ENCODE measurements at regions not wholly inside any gene's neighbourhood (a gene's known extent, or its start where the extent isn't known, plus 50 kb on each side); places are given as distances from the start of the nearest gene placed in this dataset.

DNA sequence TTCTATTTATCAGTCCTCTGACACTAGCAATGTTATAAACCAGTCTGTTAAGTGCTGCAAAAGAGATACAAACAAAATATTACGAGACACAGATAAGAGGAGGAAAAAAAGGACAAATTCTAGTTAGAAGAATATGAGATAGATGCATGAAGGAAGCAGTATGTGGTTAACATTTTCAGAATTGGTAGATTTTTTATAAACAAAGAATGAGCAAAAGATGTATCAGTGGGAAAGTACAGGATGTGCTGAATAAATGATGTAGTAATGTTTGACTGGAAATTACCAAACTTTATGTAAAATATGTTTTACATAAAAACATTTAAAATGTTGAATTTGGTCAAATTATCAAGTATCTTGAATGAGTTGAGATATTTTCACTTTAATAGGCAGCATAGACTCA lies 574.2 kb downstream of the NUF2 start:
- Histone ChIP-seq H3K4me3 (ENCODE audit: low read depth, low read length) (no peak overlapping the region), H3K4me1 (ENCODE audit: control insufficient read depth, insufficient read depth, low read length) (no peaks in the 10 kb centered on the region), H3K27ac (ENCODE audit: extremely low read depth, low read depth, low read length) (no peak overlapping the region), H3K9me3 (ENCODE audit: control insufficient read depth, insufficient read depth, low read depth, low read length) (no peaks in the 10 kb centered on the region), H3K36me3 (ENCODE audit: control insufficient read depth in 2 of 2, insufficient read depth in 1 of 2, low read length in 2 of 2) (no peaks in the 10 kb centered on the region)
- TF ChIP-seq, protein P1, sequence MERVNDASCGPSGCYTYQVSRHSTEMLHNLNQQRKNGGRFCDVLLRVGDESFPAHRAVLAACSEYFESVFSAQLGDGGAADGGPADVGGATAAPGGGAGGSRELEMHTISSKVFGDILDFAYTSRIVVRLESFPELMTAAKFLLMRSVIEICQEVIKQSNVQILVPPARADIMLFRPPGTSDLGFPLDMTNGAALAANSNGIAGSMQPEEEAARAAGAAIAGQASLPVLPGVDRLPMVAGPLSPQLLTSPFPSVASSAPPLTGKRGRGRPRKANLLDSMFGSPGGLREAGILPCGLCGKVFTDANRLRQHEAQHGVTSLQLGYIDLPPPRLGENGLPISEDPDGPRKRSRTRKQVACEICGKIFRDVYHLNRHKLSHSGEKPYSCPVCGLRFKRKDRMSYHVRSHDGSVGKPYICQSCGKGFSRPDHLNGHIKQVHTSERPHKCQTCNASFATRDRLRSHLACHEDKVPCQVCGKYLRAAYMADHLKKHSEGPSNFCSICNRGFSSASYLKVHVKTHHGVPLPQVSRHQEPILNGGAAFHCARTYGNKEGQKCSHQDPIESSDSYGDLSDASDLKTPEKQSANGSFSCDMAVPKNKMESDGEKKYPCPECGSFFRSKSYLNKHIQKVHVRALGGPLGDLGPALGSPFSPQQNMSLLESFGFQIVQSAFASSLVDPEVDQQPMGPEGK (tag by site-specific recombination; IDR thresholded peaks at IDR 0.05), result no peak
- TF ChIP-seq, protein P2, sequence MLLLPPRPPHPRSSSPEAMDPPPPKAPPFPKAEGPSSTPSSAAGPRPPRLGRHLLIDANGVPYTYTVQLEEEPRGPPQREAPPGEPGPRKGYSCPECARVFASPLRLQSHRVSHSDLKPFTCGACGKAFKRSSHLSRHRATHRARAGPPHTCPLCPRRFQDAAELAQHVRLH (tag by site-specific recombination; IDR thresholded peaks at IDR 0.05), result no peak
- TF ChIP-seq ZNF596 (tag by site-specific recombination; IDR thresholded peaks at IDR 0.05), result no peak
- no peak for TF ChIP-seq ZNF391 (tag by site-specific recombination; IDR thresholded peaks at IDR 0.05; ENCODE audit: borderline replicate concordance, low read depth)
- TF ChIP-seq ZNF530 (tag by site-specific recombination; IDR thresholded peaks at IDR 0.05; ENCODE audit: low read depth), result no peak
- TF ChIP-seq ZBTB1 (tag by site-specific recombination; IDR thresholded peaks at IDR 0.05), result no peak
- TF ChIP-seq GLI4 (tag by site-specific recombination; IDR thresholded peaks at IDR 0.05), result no peak
- TF ChIP-seq, protein P3, sequence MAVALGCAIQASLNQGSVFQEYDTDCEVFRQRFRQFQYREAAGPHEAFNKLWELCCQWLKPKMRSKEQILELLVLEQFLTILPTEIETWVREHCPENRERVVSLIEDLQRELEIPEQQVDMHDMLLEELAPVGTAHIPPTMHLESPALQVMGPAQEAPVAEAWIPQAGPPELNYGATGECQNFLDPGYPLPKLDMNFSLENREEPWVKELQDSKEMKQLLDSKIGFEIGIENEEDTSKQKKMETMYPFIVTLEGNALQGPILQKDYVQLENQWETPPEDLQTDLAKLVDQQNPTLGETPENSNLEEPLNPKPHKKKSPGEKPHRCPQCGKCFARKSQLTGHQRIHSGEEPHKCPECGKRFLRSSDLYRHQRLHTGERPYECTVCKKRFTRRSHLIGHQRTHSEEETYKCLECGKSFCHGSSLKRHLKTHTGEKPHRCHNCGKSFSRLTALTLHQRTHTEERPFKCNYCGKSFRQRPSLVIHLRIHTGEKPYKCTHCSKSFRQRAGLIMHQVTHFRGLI (tag by site-specific recombination; IDR thresholded peaks at IDR 0.05), result no peak
- no peak for TF ChIP-seq ZNF548 (tag by site-specific recombination; IDR thresholded peaks at IDR 0.05)
- TF ChIP-seq ZNF561 (tag by site-specific recombination; IDR thresholded peaks at IDR 0.05; ENCODE audit: borderline replicate concordance), result no peak
- no peak for TF ChIP-seq ZNF544 (tag by site-specific recombination; IDR thresholded peaks at IDR 0.05)
- TF ChIP-seq, protein P4, sequence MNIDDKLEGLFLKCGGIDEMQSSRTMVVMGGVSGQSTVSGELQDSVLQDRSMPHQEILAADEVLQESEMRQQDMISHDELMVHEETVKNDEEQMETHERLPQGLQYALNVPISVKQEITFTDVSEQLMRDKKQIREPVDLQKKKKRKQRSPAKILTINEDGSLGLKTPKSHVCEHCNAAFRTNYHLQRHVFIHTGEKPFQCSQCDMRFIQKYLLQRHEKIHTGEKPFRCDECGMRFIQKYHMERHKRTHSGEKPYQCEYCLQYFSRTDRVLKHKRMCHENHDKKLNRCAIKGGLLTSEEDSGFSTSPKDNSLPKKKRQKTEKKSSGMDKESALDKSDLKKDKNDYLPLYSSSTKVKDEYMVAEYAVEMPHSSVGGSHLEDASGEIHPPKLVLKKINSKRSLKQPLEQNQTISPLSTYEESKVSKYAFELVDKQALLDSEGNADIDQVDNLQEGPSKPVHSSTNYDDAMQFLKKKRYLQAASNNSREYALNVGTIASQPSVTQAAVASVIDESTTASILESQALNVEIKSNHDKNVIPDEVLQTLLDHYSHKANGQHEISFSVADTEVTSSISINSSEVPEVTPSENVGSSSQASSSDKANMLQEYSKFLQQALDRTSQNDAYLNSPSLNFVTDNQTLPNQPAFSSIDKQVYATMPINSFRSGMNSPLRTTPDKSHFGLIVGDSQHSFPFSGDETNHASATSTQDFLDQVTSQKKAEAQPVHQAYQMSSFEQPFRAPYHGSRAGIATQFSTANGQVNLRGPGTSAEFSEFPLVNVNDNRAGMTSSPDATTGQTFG (tag by site-specific recombination; IDR thresholded peaks at IDR 0.05; ENCODE audit: borderline replicate concordance), result no peak
- POLR2A ChIA-PET, result no interaction called here
- CTCF ChIA-PET, result no interaction called here

DNA sequence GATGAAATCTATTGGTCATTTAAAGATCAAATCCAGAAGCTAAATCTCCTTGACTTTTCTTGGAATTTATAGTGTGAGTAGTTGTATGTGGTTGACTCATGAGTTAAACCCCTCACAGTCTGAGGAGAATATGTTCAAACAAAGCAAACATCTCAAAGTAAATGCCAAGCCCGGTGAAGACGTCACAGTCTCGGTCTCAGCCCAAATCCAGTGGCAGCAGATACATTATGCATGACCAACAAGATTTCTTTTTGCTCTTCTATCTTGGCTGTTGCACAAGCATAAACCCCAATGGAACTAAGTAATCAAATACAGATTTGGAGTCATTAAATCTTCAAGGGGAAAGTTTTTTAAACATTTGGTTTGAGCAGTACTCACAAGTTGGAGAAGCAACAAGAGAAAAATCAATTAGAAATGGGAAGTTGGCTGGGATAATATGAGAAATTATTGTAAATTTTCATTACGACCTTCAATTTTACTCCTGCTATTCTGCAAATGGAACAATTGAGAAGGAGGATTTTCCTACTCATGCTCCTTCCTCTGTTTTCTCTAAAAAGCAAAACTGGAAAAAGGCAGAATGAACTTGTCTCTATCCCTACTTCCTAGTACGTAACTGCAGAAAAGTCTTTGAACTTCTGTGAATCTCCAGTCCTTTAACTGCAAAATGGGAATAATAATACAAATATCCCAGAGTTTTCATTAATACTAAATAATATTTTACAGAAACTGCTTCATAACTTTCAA lies 575.8 kb downstream of the NUF2 start:
- no peak for TF ChIP-seq ZNF202 (tag by site-specific recombination; IDR thresholded peaks at IDR 0.05; ENCODE audit: borderline replicate concordance)
- no peak for TF ChIP-seq ZFP41 (tag by site-specific recombination; IDR thresholded peaks at IDR 0.05; ENCODE audit: borderline replicate concordance)
- TF ChIP-seq, protein P5, sequence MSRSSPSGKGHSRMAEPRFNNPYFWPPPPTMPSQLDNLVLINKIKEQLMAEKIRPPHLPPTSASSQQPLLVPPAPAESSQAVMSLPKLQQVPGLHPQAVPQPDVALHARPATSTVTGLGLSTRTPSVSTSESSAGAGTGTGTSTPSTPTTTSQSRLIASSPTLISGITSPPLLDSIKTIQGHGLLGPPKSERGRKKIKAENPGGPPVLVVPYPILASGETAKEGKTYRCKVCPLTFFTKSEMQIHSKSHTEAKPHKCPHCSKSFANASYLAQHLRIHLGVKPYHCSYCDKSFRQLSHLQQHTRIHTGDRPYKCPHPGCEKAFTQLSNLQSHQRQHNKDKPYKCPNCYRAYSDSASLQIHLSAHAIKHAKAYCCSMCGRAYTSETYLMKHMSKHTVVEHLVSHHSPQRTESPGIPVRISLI (tag by site-specific recombination; IDR thresholded peaks at IDR 0.05), result no peak
- no peak for TF ChIP-seq ZSCAN30 (tag by site-specific recombination; IDR thresholded peaks at IDR 0.05)
- TF ChIP-seq ZNF239 (tag by site-specific recombination; IDR thresholded peaks at IDR 0.05), result no peak
- TF ChIP-seq, protein P6, sequence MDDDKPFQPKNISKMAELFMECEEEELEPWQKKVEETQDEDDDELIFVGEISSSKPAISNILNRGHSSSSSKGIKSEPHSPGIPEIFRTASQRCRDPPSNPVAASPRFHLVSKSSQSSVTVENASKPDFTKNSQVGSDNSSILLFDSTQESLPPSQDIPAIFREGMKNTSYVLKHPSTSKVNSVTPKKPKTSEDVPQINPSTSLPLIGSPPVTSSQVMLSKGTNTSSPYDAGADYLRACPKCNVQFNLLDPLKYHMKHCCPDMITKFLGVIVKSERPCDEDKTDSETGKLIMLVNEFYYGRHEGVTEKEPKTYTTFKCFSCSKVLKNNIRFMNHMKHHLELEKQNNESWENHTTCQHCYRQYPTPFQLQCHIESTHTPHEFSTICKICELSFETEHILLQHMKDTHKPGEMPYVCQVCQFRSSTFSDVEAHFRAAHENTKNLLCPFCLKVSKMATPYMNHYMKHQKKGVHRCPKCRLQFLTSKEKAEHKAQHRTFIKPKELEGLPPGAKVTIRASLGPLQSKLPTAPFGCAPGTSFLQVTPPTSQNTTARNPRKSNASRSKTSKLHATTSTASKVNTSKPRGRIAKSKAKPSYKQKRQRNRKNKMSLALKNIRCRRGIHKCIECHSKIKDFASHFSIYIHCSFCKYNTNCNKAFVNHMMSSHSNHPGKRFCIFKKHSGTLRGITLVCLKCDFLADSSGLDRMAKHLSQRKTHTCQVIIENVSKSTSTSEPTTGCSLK (tag by site-specific recombination; IDR thresholded peaks at IDR 0.05), result no peak
- POLR2A ChIA-PET, result no interaction called here
- CTCF ChIA-PET, result no interaction called here
- H3K27ac ChIP-seq (ENCODE audit: extremely low read depth, low read depth, low read length), result no peak overlapping the region
- H3K36me3 ChIP-seq (ENCODE audit: control insufficient read depth in 2 of 2, insufficient read depth in 1 of 2, low read length in 2 of 2), result no peaks in the 10 kb centered on the region
- no peaks in the 10 kb centered on the region for H3K4me1 ChIP-seq (ENCODE audit: control insufficient read depth, insufficient read depth, low read length)
- H3K4me3 ChIP-seq (ENCODE audit: low read depth, low read length), result no peak overlapping the region
- H3K9me3 ChIP-seq (ENCODE audit: control insufficient read depth, insufficient read depth, low read depth, low read length), result no peaks in the 10 kb centered on the region

Measured in HEK293 (cell line).